Sigmoid colon (tissue), 4 donors: ENCODE measurements at regions not wholly inside any gene's neighbourhood (a gene's known extent, or its start where the extent isn't known, plus 50 kb on each side); places are given as distances from the start of the nearest gene placed in this dataset.

Experiments used
- CTCF ChIP-seq, 4 experiments: fragments of 450-650 bp in 3 of 4; fragments of 200-600 bp in 1 of 4; IDR thresholded peaks; one replicate each; pipeline ENCODE4 v1.5.1; 2016 to 2019; ENCODE audit warnings: antibody characterized with exemption in 4 of 4, mild to moderate bottlenecking in 3 of 4, moderate library complexity in 2 of 4
- EP300 ChIP-seq, 4 donors: sonication (generic); formaldehyde crosslinking; IDR thresholded peaks; one replicate each; pipeline ENCODE4 v1.6.1; 2017; ENCODE audit warnings: antibody characterized with exemption in 4 of 4
- POLR2A ChIP-seq, 2 donors: fragments of 450-650 bp; IDR thresholded peaks; one replicate each; pipeline ENCODE4 v1.6.1; 2016; ENCODE audit warnings: antibody characterized with exemption in 2 of 2, mild to moderate bottlenecking in 2 of 2, moderate library complexity in 2 of 2
- POLR2AphosphoS5 ChIP-seq, 4 donors: sonication (generic); formaldehyde crosslinking; IDR thresholded peaks; one replicate each; pipeline ENCODE4 v1.6.1; 2017; ENCODE audit warnings: antibody characterized with exemption in 4 of 4

GRCh38 chr18:5771343-5771742, 124.0 kb downstream of the TMEM200C start:
- TF ChIP-seq CTCF (IDR thresholded peaks at IDR 0.05): no peak
- TF ChIP-seq POLR2AphosphoS5 (IDR thresholded peaks at IDR 0.05): no peak
- no peak for TF ChIP-seq EP300 (IDR thresholded peaks at IDR 0.05)
- TF ChIP-seq POLR2A (IDR thresholded peaks at IDR 0.05): no peak
